Gastrocnemius medialis (tissue), 4 donors: ENCODE measurements at regions not wholly inside any gene's neighbourhood (a gene's known extent, or its start where the extent isn't known, plus 50 kb on each side); places are given as distances from the start of the nearest gene placed in this dataset.

Experiments
- ATAC-seq, 2 donors: fragments of 150-250 bp; one replicate each; pipeline ENCODE4 v1.9.1; 2016
- DNase-seq, 2 donors: peaks; one replicate each; pipeline ENCODE4 v3.0.0-alpha.2; 2019
- H3K27ac ChIP-seq, 4 donors: fragments of 200-600 bp; sonication (generic); 1 replicate in 1 of 4; 2 replicates in 3 of 4; pipeline ENCODE4 v1.5.1; 2016 to 2018; ENCODE audit warnings: mild to moderate bottlenecking in 2 of 4, moderate library complexity in 1 of 4
- H3K27me3 ChIP-seq, 3 donors: fragments of 200-600 bp; sonication (generic) in 2 of 3; 1 replicate in 1 of 3; 2 replicates in 2 of 3; pipeline versions ENCODE4 v1.5.1 to v1.6.0; 2016 to 2019; ENCODE audit warnings: mild to moderate bottlenecking in 1 of 3, moderate library complexity in 1 of 3
- H3K36me3 ChIP-seq, 2 donors: fragments of 200-600 bp; sonication (generic) in 1 of 2; one replicate each; pipeline ENCODE4 v1.5.1; 2017 to 2018
- H3K4me1 ChIP-seq, 2 donors: fragments of 200-600 bp; sonication (generic) in 1 of 2; one replicate each; pipeline ENCODE4 v1.5.1; 2016 to 2017; ENCODE audit warnings: mild to moderate bottlenecking in 2 of 2
- H3K4me3 ChIP-seq, 4 donors: fragments of 200-600 bp; sonication (generic) in 3 of 4; 1 replicate in 1 of 4; 2 replicates in 3 of 4; pipeline ENCODE4 v1.5.1; 2016 to 2019; ENCODE audit warnings: mild to moderate bottlenecking in 2 of 4
- H3K9me3 ChIP-seq, 3 donors: fragments of 200-600 bp; sonication (generic) in 2 of 3; 1 replicate in 1 of 3; 2 replicates in 2 of 3; pipeline ENCODE4 v1.5.1; 2016 to 2019
- CTCF ChIP-seq, 5 experiments: fragments of 450-650 bp in 3 of 5; fragments of 200-600 bp in 2 of 5; sonication (generic) in 2 of 5; IDR thresholded peaks in 4 of 5; conservative IDR thresholded peaks in 1 of 5; 1 replicate in 4 of 5; 2 replicates in 1 of 5; pipeline ENCODE4 v1.5.1; 2016 to 2019; ENCODE audit warnings: antibody characterized with exemption in 5 of 5, mild to moderate bottlenecking in 3 of 5, moderate library complexity in 3 of 5
- POLR2A ChIP-seq, 2 donors: fragments of 450-650 bp; IDR thresholded peaks; one replicate each; pipeline ENCODE4 v1.6.1; 2017; ENCODE audit warnings: antibody characterized with exemption in 2 of 2, mild to moderate bottlenecking in 2 of 2, moderate library complexity in 2 of 2
- in situ Hi-C, 4 donors: fragments of 200-750 bp; cut with MboI; loops; one replicate each; pipeline versions ENCODE4 v1.15.0 to v1.8.0; 2017; ENCODE audit warnings: low sequenced_read_pairs in 4 of 4
- intact Hi-C: fragments of 100-400 bp; cut with DNase I; formaldehyde crosslinking; loops from one replicate; pipeline ENCODE4 v1.15.1; 2023; ENCODE audit warnings: low total_unique reads

GRCh38 chr15:70423267-70423666 lies 325.6 kb upstream of the TLE3 start:
- Histone ChIP-seq H3K27me3 (peaks cover 13 to 31% (median 26%) of the 10 kb centered on the region in 3 donors), H3K27ac (no peak overlapping the region), H3K36me3 (no peaks in the 10 kb centered on the region), H3K4me3 (no peak overlapping the region), H3K4me1 (no peaks in the 10 kb centered on the region), H3K9me3 (no peaks in the 10 kb centered on the region)
- ATAC-seq = no peak
- no peak for DNase-seq
- in situ Hi-C loops = no loop called here
- intact Hi-C loops = no loop called here
- TF ChIP-seq CTCF (IDR thresholded peaks at IDR 0.05 in 4 of 5, conservative IDR thresholded peaks at IDR 0.05 in 1 of 5) (no peak), POLR2A (IDR thresholded peaks at IDR 0.05) (no peak)

GRCh38 chr15:70422342-70422741 lies 324.6 kb upstream of the TLE3 start:
- peaks cover 16 to 32% (median 31%) of the 10 kb centered on the region in 3 donors for H3K27me3 ChIP-seq
- in situ Hi-C loops = no loop called here
- H3K4me1 ChIP-seq = no peaks in the 10 kb centered on the region
- H3K4me3 ChIP-seq = no peak overlapping the region
- H3K36me3 ChIP-seq = no peaks in the 10 kb centered on the region
- ATAC-seq = no peak
- H3K9me3 ChIP-seq = no peaks in the 10 kb centered on the region
- intact Hi-C loops = no loop called here
- H3K27ac ChIP-seq = no peak overlapping the region
- DNase-seq = no peak
- TF ChIP-seq POLR2A (IDR thresholded peaks at IDR 0.05) = no peak
- no peak for TF ChIP-seq CTCF (IDR thresholded peaks at IDR 0.05 in 4 of 5, conservative IDR thresholded peaks at IDR 0.05 in 1 of 5)

GRCh38 chr15:70420948-70421482 lies 323.3 kb upstream of the TLE3 start:
- Histone ChIP-seq H3K27ac (no peak overlapping the region), H3K4me1 (no peaks in the 10 kb centered on the region), H3K36me3 (no peaks in the 10 kb centered on the region), H3K27me3 (peaks cover 20 to 41% (median 36%) of the 10 kb centered on the region in 3 donors), H3K4me3 (no peak overlapping the region), H3K9me3 (no peaks in the 10 kb centered on the region)
- TF ChIP-seq POLR2A (IDR thresholded peaks at IDR 0.05) (no peak), CTCF (IDR thresholded peaks at IDR 0.05 in 4 of 5, conservative IDR thresholded peaks at IDR 0.05 in 1 of 5) (no peak)
- no peak for DNase-seq
- in situ Hi-C loops (no loop called here), intact Hi-C loops (no loop called here)
- no peak for ATAC-seq

- Histone ChIP-seq H3K27me3 (peaks cover 20 to 42% (median 36%) of the 10 kb centered on the region in 3 donors), H3K4me3 (no peak overlapping the region), H3K9me3 (no peaks in the 10 kb centered on the region), H3K4me1 (no peaks in the 10 kb centered on the region), H3K36me3 (no peaks in the 10 kb centered on the region), H3K27ac (no peak overlapping the region)
- in situ Hi-C loops = no loop called here
- intact Hi-C loops = no loop called here
- DNase-seq (no peak), ATAC-seq (no peak)
- TF ChIP-seq CTCF (IDR thresholded peaks at IDR 0.05 in 4 of 5, conservative IDR thresholded peaks at IDR 0.05 in 1 of 5) (no peak), POLR2A (IDR thresholded peaks at IDR 0.05) (no peak)
Observed at GRCh38 chr15:70420086-70420947, 322.6 kb upstream of the TLE3 start.
